Fibroblast of lung (primary cell): ENCODE measurements at regions not wholly inside any gene's neighbourhood (a gene's known extent, or its start where the extent isn't known, plus 50 kb on each side); places are given as distances from the start of the nearest gene placed in this dataset.

ENCODE experiments used
- DNase-seq, 2 donors: peaks; one replicate each; pipeline versions ENCODE4 v3.0.0 to v3.0.0-alpha.2; 2010; ENCODE audit warnings: low read depth in 2 of 2
- H2AFZ ChIP-seq: 2 replicates; pipeline ENCODE4 v1.5.1; 2012; ENCODE audit warnings: low read length, control low read depth, inconsistent platforms
- H3K27ac ChIP-seq: 2 replicates; pipeline ENCODE4 v1.5.1; 2011; ENCODE audit warnings: low read length, control low read depth; ENCODE audit not compliant: insufficient read depth
- H3K27me3 ChIP-seq: 2 replicates; pipeline ENCODE4 v1.5.1; 2011; ENCODE audit warnings: mild to moderate bottlenecking, low read length; ENCODE audit not compliant: control insufficient read depth, insufficient read depth
- H3K36me3 ChIP-seq: 2 replicates; pipeline ENCODE4 v1.5.1; 2011; ENCODE audit warnings: low read length; ENCODE audit not compliant: control insufficient read depth, insufficient read depth
- H3K4me1 ChIP-seq: 2 replicates; pipeline ENCODE4 v1.5.1; 2011; ENCODE audit warnings: low read length; ENCODE audit not compliant: control insufficient read depth, insufficient read depth; ENCODE audit errors: extremely low read depth
- H3K4me2 ChIP-seq: 2 replicates; pipeline ENCODE4 v1.5.1; 2011; ENCODE audit warnings: low read length, control low read depth; ENCODE audit not compliant: insufficient read depth; ENCODE audit errors: extremely low read depth
- H3K4me3 ChIP-seq, 4 experiments: fragments of 200-600 bp in 1 of 4; sonication (generic) in 1 of 4; replicated peaks in 1 of 4; 2 replicates each; pipeline ENCODE4 v1.5.1; 2011 to 2016; ENCODE audit warnings: low read length in 4 of 4, low read depth in 3 of 4, mild to moderate bottlenecking in 3 of 4, control low read depth in 2 of 4, inconsistent platforms in 1 of 4, mixed read lengths in 1 of 4; ENCODE audit not compliant: insufficient read depth in 1 of 4; ENCODE audit errors: control extremely low read depth in 1 of 4
- H3K79me2 ChIP-seq: 2 replicates; pipeline ENCODE4 v1.5.1; 2012; ENCODE audit warnings: mild to moderate bottlenecking, low read length, inconsistent platforms; ENCODE audit not compliant: control insufficient read depth, insufficient read depth
- H3K9ac ChIP-seq: 2 replicates; pipeline ENCODE4 v1.5.1; 2011; ENCODE audit warnings: mild to moderate bottlenecking, low read length, control low read depth; ENCODE audit not compliant: insufficient read depth
- H3K9me3 ChIP-seq: 2 replicates; pipeline ENCODE4 v1.5.1; 2012; ENCODE audit warnings: low read depth, low read length; ENCODE audit not compliant: control insufficient read depth, insufficient read depth
- H4K20me1 ChIP-seq: 2 replicates; pipeline ENCODE4 v1.5.1; 2011; ENCODE audit warnings: low read length; ENCODE audit not compliant: control insufficient read depth, insufficient read depth; ENCODE audit errors: extremely low read depth
- EZH2 ChIP-seq: IDR thresholded peaks from 2 replicates; pipeline ENCODE4 v1.5.1; 2012; ENCODE audit warnings: low read length, control low read depth, mild to moderate bottlenecking; ENCODE audit errors: missing control alignments
- TF ChIP-seq, protein P1 (sequence below), 2 donors: IDR thresholded peaks in 1 of 2; conservative IDR thresholded peaks in 1 of 2; 1 replicate in 1 of 2; 2 replicates in 1 of 2; pipeline ENCODE4 v1.5.1; 2011 to 2012; ENCODE audit warnings: low read length in 2 of 2, control low read depth in 1 of 2, inconsistent platforms in 1 of 2, low read depth in 1 of 2, mild to moderate bottlenecking in 1 of 2

- no peak overlapping the region for H3K9ac ChIP-seq
- H3K4me1 ChIP-seq = no peaks in the 10 kb centered on the region
- no peaks in the 10 kb centered on the region for H3K79me2 ChIP-seq
- H2AFZ ChIP-seq = no peak overlapping the region
- H3K27me3 ChIP-seq = no peaks in the 10 kb centered on the region
- H3K27ac ChIP-seq = no peak overlapping the region
- no peaks in the 10 kb centered on the region for H3K9me3 ChIP-seq
- peak in 1 of 2 donors; percentile 62 for DNase-seq
- no peak overlapping the region for H3K4me2 ChIP-seq
- no peaks in the 10 kb centered on the region for H3K36me3 ChIP-seq
- no peaks in the 10 kb centered on the region for H4K20me1 ChIP-seq
- no peak for TF ChIP-seq EZH2
- TF ChIP-seq, protein P1, sequence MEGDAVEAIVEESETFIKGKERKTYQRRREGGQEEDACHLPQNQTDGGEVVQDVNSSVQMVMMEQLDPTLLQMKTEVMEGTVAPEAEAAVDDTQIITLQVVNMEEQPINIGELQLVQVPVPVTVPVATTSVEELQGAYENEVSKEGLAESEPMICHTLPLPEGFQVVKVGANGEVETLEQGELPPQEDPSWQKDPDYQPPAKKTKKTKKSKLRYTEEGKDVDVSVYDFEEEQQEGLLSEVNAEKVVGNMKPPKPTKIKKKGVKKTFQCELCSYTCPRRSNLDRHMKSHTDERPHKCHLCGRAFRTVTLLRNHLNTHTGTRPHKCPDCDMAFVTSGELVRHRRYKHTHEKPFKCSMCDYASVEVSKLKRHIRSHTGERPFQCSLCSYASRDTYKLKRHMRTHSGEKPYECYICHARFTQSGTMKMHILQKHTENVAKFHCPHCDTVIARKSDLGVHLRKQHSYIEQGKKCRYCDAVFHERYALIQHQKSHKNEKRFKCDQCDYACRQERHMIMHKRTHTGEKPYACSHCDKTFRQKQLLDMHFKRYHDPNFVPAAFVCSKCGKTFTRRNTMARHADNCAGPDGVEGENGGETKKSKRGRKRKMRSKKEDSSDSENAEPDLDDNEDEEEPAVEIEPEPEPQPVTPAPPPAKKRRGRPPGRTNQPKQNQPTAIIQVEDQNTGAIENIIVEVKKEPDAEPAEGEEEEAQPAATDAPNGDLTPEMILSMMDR (conservative IDR thresholded peaks at IDR 0.05 in 1 of 2, IDR thresholded peaks at IDR 0.05 in 1 of 2; ENCODE audit: low read depth in 1 of 2, low read length in 2 of 2) = no peak
- H3K4me3 ChIP-seq = no peak overlapping the region
Measured at GRCh38 chr10:83555264-83555663, 584.0 kb upstream of the GHITM start.

GRCh38 chr10:83562381-83562780 lies 576.9 kb upstream of the GHITM start:
- H3K4me1 ChIP-seq = no peaks in the 10 kb centered on the region
- H3K27ac ChIP-seq = no peak overlapping the region
- H4K20me1 ChIP-seq = no peaks in the 10 kb centered on the region
- no peaks in the 10 kb centered on the region for H3K9me3 ChIP-seq
- DNase-seq = no peak
- no peak overlapping the region for H3K4me3 ChIP-seq
- H3K4me2 ChIP-seq = no peak overlapping the region
- no peak for TF ChIP-seq EZH2
- TF ChIP-seq, protein P1 (conservative IDR thresholded peaks at IDR 0.05 in 1 of 2, IDR thresholded peaks at IDR 0.05 in 1 of 2; ENCODE audit: low read depth in 1 of 2, low read length in 2 of 2) = no peak
- no peaks in the 10 kb centered on the region for H3K79me2 ChIP-seq
- H3K36me3 ChIP-seq = no peaks in the 10 kb centered on the region
- no peaks in the 10 kb centered on the region for H3K27me3 ChIP-seq
- H2AFZ ChIP-seq = no peak overlapping the region
- H3K9ac ChIP-seq = no peak overlapping the region

DNA sequence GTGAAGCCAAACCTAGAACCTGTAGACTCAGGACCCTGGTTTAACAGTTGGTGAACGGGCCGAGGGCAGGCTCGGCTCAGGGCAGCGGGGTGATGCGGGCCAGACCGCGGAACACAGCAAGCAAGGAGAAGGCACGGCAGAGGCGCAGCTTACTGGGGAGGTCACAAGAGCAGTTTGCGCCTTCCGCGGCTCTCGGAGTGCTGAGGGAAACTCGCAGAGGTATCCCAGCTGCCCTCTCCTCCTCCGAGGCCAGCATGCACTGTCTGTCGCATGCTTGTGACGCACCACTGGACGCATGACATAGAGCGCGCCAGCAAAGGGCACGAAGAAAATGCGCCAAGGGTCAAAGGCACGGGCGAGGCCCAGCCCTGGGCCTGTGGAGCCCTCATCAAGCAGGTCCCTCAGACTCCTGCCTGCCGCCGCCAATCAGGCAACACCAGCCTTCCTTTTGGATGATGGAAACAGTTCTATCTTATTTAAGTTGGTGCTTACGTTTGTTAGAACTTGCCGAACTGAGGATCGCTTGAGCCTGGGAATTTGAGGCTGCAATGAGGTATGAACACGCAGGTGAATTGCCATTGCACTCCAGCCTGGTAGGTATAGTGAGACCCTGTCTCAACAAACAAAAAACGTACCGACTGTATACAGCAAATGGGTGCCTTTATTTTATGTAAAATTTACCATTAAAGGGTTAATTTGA lies 574.3 kb upstream of the GHITM start:
- Histone ChIP-seq H3K4me1 (no peaks in the 10 kb centered on the region), H3K4me3 (no peak overlapping the region), H3K27ac (no peak overlapping the region)

More for the DNA sequence above, 574.3 kb upstream of the GHITM start:
- DNase-seq = no peak
- Histone ChIP-seq H3K9ac (no peak overlapping the region), H3K36me3 (no peaks in the 10 kb centered on the region), H2AFZ (no peak overlapping the region), H3K79me2 (no peaks in the 10 kb centered on the region), H3K9me3 (no peaks in the 10 kb centered on the region), H3K27me3 (no peaks in the 10 kb centered on the region), H4K20me1 (no peaks in the 10 kb centered on the region), H3K4me2 (no peak overlapping the region)
- TF ChIP-seq EZH2 = no peak
- TF ChIP-seq, protein P1 (conservative IDR thresholded peaks at IDR 0.05 in 1 of 2, IDR thresholded peaks at IDR 0.05 in 1 of 2; ENCODE audit: low read depth in 1 of 2, low read length in 2 of 2) = no peak
